AG09309 (cell line): ENCODE measurements at regions not wholly inside any gene's neighbourhood (a gene's known extent, or its start where the extent isn't known, plus 50 kb on each side); places are given as distances from the start of the nearest gene placed in this dataset.
A peak's percentile ranks its signal among the peaks of the same experiment; 100 is the strongest.
"Not testable (repeated sequence)": the region's sequence is repeated elsewhere in the genome, so short reads cannot be mapped to it uniquely, and the experiment has no call there.

Experiments
- DNase-seq: peaks from one replicate; pipeline ENCODE4 v3.0.0-alpha.2; 2010; ENCODE audit warnings: low read depth
- H3K4me3 ChIP-seq: 2 replicates; pipeline ENCODE4 v1.5.1; 2011; ENCODE audit warnings: mild to moderate bottlenecking, low read depth, low read length, moderate library complexity; ENCODE audit not compliant: control insufficient read depth
- CTCF ChIP-seq: IDR thresholded peaks from 2 replicates; pipeline ENCODE4 v1.5.1; 2011; ENCODE audit warnings: mild to moderate bottlenecking, low read depth, low read length, inconsistent platforms; ENCODE audit not compliant: insufficient read depth, control insufficient read depth; ENCODE audit errors: missing control alignments

DNA sequence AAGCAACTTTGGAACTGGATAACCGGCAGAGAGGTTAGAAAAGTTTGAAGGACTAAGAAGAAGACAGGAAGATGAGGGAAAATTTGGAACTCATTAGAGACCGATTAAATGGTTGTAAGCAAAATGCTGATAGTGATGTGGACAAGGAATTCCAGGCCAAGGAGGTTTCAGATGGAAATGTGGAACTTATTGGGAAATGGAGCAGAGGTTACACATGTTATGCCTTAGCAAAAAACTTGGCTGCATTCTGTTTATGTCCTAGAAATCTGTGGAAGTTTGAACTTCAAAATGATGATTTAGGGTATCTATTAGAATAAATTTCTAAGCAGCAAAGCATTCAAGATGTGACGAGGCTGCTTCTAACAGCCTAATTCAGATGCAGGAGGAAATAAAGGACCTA, 675.1 kb upstream of the SYT4 start:
- DNase-seq = no peak
- H3K4me3 ChIP-seq = no peak overlapping the region
- TF ChIP-seq CTCF = no peak

GRCh38 chr18:43961722-43962121, 684.4 kb upstream of the SYT4 start:
- no peak for DNase-seq
- H3K4me3 ChIP-seq = no peak overlapping the region
- TF ChIP-seq CTCF = no peak

- H3K4me3 ChIP-seq = no peak overlapping the region
- TF ChIP-seq CTCF = no peak
- DNase-seq = no peak
Measured at GRCh38 chr18:43964666-43965065, 687.4 kb upstream of the SYT4 start.

GRCh38 chr18:43965691-43966090, 688.4 kb upstream of the SYT4 start:
- no peak for TF ChIP-seq CTCF

DNA sequence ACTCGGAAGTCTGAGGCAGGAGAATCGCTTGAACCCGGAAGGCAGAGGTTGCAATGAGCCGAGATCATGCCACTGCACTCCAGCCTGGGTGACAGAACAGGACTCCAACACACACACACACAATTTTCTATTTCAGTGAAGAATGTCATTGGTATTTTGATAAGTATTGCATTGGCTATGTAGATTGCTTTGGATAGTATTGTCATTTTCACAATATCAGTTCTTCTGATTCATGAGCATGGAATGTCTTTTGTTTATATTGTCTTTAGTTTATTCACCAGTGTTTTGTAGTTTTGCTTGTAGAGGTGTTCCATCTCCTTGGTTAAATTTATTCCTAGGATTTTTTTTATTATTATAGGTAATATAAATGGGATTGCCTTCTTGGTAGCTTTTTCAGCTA, 693.4 kb upstream of the SYT4 start:
- DNase-seq = no peak
- no peak for TF ChIP-seq CTCF
- H3K4me3 ChIP-seq = no peak overlapping the region

More at GRCh38 chr18:43965691-43966090, 688.4 kb upstream of the SYT4 start:
- DNase-seq = peak; percentile 13
- no peak overlapping the region for H3K4me3 ChIP-seq

GRCh38 chr18:43978174-43978573, 700.9 kb upstream of the SYT4 start:
- H3K4me3 ChIP-seq = no peak overlapping the region
- no peak for DNase-seq
- no peak for TF ChIP-seq CTCF

DNA sequence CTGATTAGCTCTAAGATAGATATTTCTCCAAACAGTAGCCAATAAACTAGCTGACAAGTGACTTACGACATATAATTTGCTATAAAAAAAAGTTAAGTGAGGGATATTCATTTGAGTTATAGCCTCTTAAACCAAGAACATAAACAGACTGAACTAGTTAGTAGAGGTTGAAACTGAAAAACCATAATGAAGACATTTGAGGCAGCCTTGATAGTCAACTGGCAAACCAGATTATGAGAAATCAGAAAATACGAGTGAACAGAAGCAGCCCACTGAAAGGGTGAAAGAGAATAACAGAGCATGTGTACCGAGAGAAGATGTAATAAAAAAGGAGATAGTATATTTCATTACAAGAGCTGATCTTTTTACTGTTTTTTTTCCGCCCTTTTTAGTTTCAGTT, 698.1 kb upstream of the SETBP1 start:
- no peak overlapping the region for H3K4me3 ChIP-seq
- DNase-seq = no peak
- TF ChIP-seq CTCF = no peak

GRCh38 chr18:43987061-43987460, 693.6 kb upstream of the SETBP1 start:
- not testable (repeated sequence) for DNase-seq, H3K4me3 ChIP-seq
